ENCODE measurements at regions not wholly inside any gene's neighbourhood (a gene's known extent, or its start where the extent isn't known, plus 50 kb on each side); places are given as distances from the start of the nearest gene placed in this dataset.

GRCh38 chr2:106041150-106041549 lies 153.0 kb downstream of the UXS1 start:
- H3K27me3 ChIP-seq (ENCODE audit: insufficient read depth, low read length) = no peaks in the 10 kb centered on the region
- H3K9me3 ChIP-seq (ENCODE audit: insufficient read depth, low read depth, low read length) = no peaks in the 10 kb centered on the region
- no peaks in the 10 kb centered on the region for H3K4me1 ChIP-seq (ENCODE audit: insufficient read depth, low read length)
- H3K4me3 ChIP-seq (ENCODE audit: low read length) = no peak overlapping the region
- H3K36me3 ChIP-seq (ENCODE audit: insufficient read depth, low read depth, low read length) = no peaks in the 10 kb centered on the region
- H3K9ac ChIP-seq (ENCODE audit: low read depth, low read length) = no peak overlapping the region
- no peak overlapping the region for H3K27ac ChIP-seq (ENCODE audit: low read length)

- Histone ChIP-seq H3K4me3 (ENCODE audit: low read length) (no peak overlapping the region), H3K4me1 (ENCODE audit: insufficient read depth, low read length) (no peaks in the 10 kb centered on the region), H3K36me3 (ENCODE audit: insufficient read depth, low read depth, low read length) (no peaks in the 10 kb centered on the region), H3K9me3 (ENCODE audit: insufficient read depth, low read depth, low read length) (no peaks in the 10 kb centered on the region), H3K27ac (ENCODE audit: low read length) (no peak overlapping the region), H3K27me3 (ENCODE audit: insufficient read depth, low read length) (no peaks in the 10 kb centered on the region), H3K9ac (ENCODE audit: low read depth, low read length) (no peak overlapping the region)
Measured at GRCh38 chr2:106039634-106040315, 154.3 kb downstream of the UXS1 start.

DNA sequence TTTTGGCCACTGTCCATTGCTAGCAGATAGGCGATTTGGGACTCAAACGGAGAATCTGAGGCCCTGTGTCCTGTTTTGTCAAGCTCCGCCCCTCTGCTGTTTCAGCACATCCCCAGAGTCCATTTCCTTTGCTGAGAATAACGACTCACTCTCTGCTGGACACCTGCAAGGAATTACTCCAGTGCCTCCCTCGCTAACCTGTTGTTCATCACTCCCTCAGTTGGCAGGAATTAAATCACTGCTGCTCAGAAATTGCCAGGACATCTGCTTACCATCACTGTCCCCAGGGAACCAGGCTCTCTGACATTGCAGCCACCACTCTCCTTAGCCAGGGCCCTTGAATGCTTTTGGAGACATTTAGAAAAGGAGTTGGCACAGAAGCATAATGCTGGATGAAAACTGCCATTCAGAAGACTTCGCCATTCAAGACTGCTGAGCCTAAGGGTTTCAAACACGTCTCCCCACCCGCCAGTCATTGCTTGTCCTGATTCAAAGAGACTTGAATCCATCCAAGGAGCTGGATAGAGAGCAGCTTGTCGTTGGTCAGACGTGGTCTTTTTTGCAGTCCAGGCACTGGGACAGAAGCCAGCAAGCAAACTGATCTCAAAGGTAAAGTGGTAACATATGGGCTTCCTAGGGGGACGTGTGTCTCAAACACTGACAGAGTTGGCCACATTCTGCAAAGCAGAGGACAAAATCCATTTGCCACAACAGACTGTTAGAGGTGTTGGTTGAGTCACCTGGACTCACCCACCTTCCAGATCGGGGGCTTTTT lies 155.3 kb downstream of the UXS1 start:
- Histone ChIP-seq H3K27me3 (ENCODE audit: insufficient read depth, low read length) (no peaks in the 10 kb centered on the region), H3K27ac (ENCODE audit: low read length) (no peak overlapping the region), H3K9me3 (ENCODE audit: insufficient read depth, low read depth, low read length) (no peaks in the 10 kb centered on the region), H3K36me3 (ENCODE audit: insufficient read depth, low read depth, low read length) (no peaks in the 10 kb centered on the region), H3K4me1 (ENCODE audit: insufficient read depth, low read length) (no peaks in the 10 kb centered on the region), H3K9ac (ENCODE audit: low read depth, low read length) (no peak overlapping the region), H3K4me3 (ENCODE audit: low read length) (no peak overlapping the region)

- H3K27ac ChIP-seq (ENCODE audit: low read length) = no peak overlapping the region
- H3K9ac ChIP-seq (ENCODE audit: low read depth, low read length) = no peak overlapping the region
- H3K4me3 ChIP-seq (ENCODE audit: low read length) = no peak overlapping the region
- no peaks in the 10 kb centered on the region for H3K36me3 ChIP-seq (ENCODE audit: insufficient read depth, low read depth, low read length)
- peaks cover 3% of the 10 kb centered on the region; the same call in 1 of the 2 replicates for H3K9me3 ChIP-seq (ENCODE audit: insufficient read depth, low read depth, low read length)
- H3K4me1 ChIP-seq (ENCODE audit: insufficient read depth, low read length) = no peaks in the 10 kb centered on the region
- H3K27me3 ChIP-seq (ENCODE audit: insufficient read depth, low read length) = no peaks in the 10 kb centered on the region
Measured at GRCh38 chr2:106037932-106038331, 156.2 kb downstream of the UXS1 start.

GRCh38 chr2:106037262-106037661 lies 156.8 kb downstream of the UXS1 start:
- Histone ChIP-seq H3K9me3 (ENCODE audit: insufficient read depth, low read depth, low read length) (peaks cover 5% of the 10 kb centered on the region; the same call in 1 of the 2 replicates), H3K27ac (ENCODE audit: low read length) (no peak overlapping the region)

GRCh38 chr2:106034325-106034724 lies 159.8 kb downstream of the UXS1 start:
- Histone ChIP-seq H3K27me3 (ENCODE audit: insufficient read depth, low read length) (no peaks in the 10 kb centered on the region), H3K4me1 (ENCODE audit: insufficient read depth, low read length) (no peaks in the 10 kb centered on the region), H3K9ac (ENCODE audit: low read depth, low read length) (no peak overlapping the region), H3K27ac (ENCODE audit: low read length) (no peak overlapping the region), H3K9me3 (ENCODE audit: insufficient read depth, low read depth, low read length) (peaks cover 5% of the 10 kb centered on the region; the same call in 1 of the 2 replicates), H3K4me3 (ENCODE audit: low read length) (no peak overlapping the region), H3K36me3 (ENCODE audit: insufficient read depth, low read depth, low read length) (no peaks in the 10 kb centered on the region)

More at GRCh38 chr2:106037262-106037661, 156.8 kb downstream of the UXS1 start:
- Histone ChIP-seq H3K27me3 (ENCODE audit: insufficient read depth, low read length) (no peaks in the 10 kb centered on the region), H3K36me3 (ENCODE audit: insufficient read depth, low read depth, low read length) (no peaks in the 10 kb centered on the region), H3K4me3 (ENCODE audit: low read length) (no peak overlapping the region), H3K9ac (ENCODE audit: low read depth, low read length) (no peak overlapping the region), H3K4me1 (ENCODE audit: insufficient read depth, low read length) (no peaks in the 10 kb centered on the region)

DNA sequence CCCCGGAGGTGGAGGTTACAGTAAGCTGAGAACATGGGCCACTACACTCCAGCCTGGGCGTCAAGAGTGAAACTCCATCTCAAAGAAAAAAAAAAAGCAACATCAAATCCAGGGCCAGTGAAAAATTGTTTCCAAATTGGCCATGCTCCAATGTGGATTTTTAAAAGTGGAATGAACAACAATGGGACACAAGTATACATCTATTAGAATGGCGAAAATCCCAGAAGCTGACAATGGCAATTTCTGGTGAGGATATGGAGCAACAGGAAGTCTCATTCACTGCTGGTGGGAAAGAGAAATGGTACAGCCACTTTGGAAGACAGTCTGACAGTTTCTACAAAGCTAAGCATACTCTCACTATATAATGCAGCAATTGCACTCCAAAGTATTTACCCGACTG lies 161.4 kb downstream of the UXS1 start:
- no peak overlapping the region for H3K4me3 ChIP-seq (ENCODE audit: low read length)
- H3K9me3 ChIP-seq (ENCODE audit: insufficient read depth, low read depth, low read length) = peaks cover 5% of the 10 kb centered on the region; the same call in 1 of the 2 replicates
- H3K4me1 ChIP-seq (ENCODE audit: insufficient read depth, low read length) = no peaks in the 10 kb centered on the region
- no peaks in the 10 kb centered on the region for H3K36me3 ChIP-seq (ENCODE audit: insufficient read depth, low read depth, low read length)
- no peak overlapping the region for H3K9ac ChIP-seq (ENCODE audit: low read depth, low read length)
- no peak overlapping the region for H3K27ac ChIP-seq (ENCODE audit: low read length)
- H3K27me3 ChIP-seq (ENCODE audit: insufficient read depth, low read length) = no peaks in the 10 kb centered on the region

GRCh38 chr2:106030287-106031268 lies 163.5 kb downstream of the UXS1 start:
- Histone ChIP-seq H3K27ac (ENCODE audit: low read length) (no peak overlapping the region), H3K27me3 (ENCODE audit: insufficient read depth, low read length) (no peaks in the 10 kb centered on the region), H3K36me3 (ENCODE audit: insufficient read depth, low read depth, low read length) (no peaks in the 10 kb centered on the region), H3K4me3 (ENCODE audit: low read length) (no peak overlapping the region), H3K9me3 (ENCODE audit: insufficient read depth, low read depth, low read length) (peaks cover 5% of the 10 kb centered on the region; the same call in 1 of the 2 replicates), H3K4me1 (ENCODE audit: insufficient read depth, low read length) (no peaks in the 10 kb centered on the region), H3K9ac (ENCODE audit: low read depth, low read length) (no peak overlapping the region)

GRCh38 chr2:106028192-106028591 lies 165.9 kb downstream of the UXS1 start:
- no peaks in the 10 kb centered on the region for H3K4me1 ChIP-seq (ENCODE audit: insufficient read depth, low read length)
- peaks cover 4% of the 10 kb centered on the region; the same call in 1 of the 2 replicates for H3K9me3 ChIP-seq (ENCODE audit: insufficient read depth, low read depth, low read length)
- H3K27me3 ChIP-seq (ENCODE audit: insufficient read depth, low read length) = no peaks in the 10 kb centered on the region
- no peaks in the 10 kb centered on the region for H3K36me3 ChIP-seq (ENCODE audit: insufficient read depth, low read depth, low read length)
- H3K4me3 ChIP-seq (ENCODE audit: low read length) = no peak overlapping the region
- no peak overlapping the region for H3K9ac ChIP-seq (ENCODE audit: low read depth, low read length)
- no peak overlapping the region for H3K27ac ChIP-seq (ENCODE audit: low read length)

- H3K27me3 ChIP-seq (ENCODE audit: insufficient read depth, low read length) = no peaks in the 10 kb centered on the region
- H3K4me1 ChIP-seq (ENCODE audit: insufficient read depth, low read length) = no peaks in the 10 kb centered on the region
- H3K27ac ChIP-seq (ENCODE audit: low read length) = no peak overlapping the region
- no peak overlapping the region for H3K9ac ChIP-seq (ENCODE audit: low read depth, low read length)
- no peaks in the 10 kb centered on the region for H3K36me3 ChIP-seq (ENCODE audit: insufficient read depth, low read depth, low read length)
- H3K4me3 ChIP-seq (ENCODE audit: low read length) = no peak overlapping the region
- H3K9me3 ChIP-seq (ENCODE audit: insufficient read depth, low read depth, low read length) = no peaks in the 10 kb centered on the region
Measured at GRCh38 chr2:106026271-106027190, 167.6 kb downstream of the UXS1 start.
